ENCODE measurements at regions not wholly inside any gene's neighbourhood (a gene's known extent, or its start where the extent isn't known, plus 50 kb on each side); places are given as distances from the start of the nearest gene placed in this dataset.
A peak's percentile ranks its signal among the peaks of the same experiment; 100 is the strongest.

- peak; percentile 88 for DNase-seq (ENCODE audit: low read depth)
These were observed 357.3 kb upstream of the RGS6 start for GRCh38 chr14:71574976-71575375.

DNA sequence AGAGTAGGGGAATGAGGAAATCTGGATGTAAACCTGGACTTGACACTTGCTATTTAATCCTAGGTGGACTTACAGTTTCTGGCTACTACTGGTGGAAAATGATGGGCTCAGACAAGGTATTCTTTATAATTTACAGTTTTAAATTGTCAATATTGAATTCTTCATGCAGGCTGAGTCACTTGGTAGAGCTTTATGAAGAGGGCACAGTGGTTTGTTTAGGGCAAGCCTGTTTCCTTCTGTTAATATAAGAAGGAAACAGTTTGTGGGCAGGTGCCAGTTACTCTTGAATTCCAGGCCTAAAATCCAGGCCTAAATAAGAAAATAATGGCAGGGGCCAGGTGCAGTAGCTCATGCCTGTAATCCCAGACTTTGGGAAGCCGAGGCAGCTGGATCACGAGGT lies 355.8 kb upstream of the RGS6 start:
- no peak for DNase-seq (ENCODE audit: low read depth)

GRCh38 chr14:71579331-71579730 lies 352.9 kb upstream of the RGS6 start:
- DNase-seq (ENCODE audit: low read depth) = peak; percentile 55

DNA sequence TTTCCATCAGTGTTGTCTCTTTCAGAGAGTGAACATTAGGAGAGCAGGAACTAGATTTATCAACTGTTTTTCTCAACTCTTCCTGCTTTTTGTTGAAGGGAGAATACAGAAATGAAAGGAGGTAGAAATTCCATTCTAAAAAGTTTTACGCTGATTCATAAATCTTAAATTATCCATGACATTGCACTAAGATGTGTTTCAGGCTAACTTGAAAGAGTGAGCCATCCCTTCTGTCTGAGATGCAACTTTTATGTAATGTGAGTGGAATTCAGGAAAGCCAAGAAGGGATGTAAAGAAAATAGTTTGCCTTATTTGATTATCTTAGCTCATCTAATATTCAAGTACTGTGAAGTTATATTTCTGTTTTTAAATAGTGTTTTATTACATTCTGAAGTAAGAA lies 349.5 kb upstream of the RGS6 start:
- peak; percentile 75 for DNase-seq (ENCODE audit: low read depth)

GRCh38 chr14:71583194-71583593 lies 349.0 kb upstream of the RGS6 start:
- peak; percentile 34 for DNase-seq (ENCODE audit: low read depth)

- DNase-seq (ENCODE audit: low read depth) = no peak
These were observed 348.5 kb upstream of the RGS6 start for GRCh38 chr14:71583705-71584104.

GRCh38 chr14:71585361-71585760 lies 346.9 kb upstream of the RGS6 start:
- DNase-seq (ENCODE audit: low read depth) = no peak

GRCh38 chr14:71586131-71586897 lies 345.9 kb upstream of the RGS6 start:
- DNase-seq (ENCODE audit: low read depth) = peak; percentile 84

DNA sequence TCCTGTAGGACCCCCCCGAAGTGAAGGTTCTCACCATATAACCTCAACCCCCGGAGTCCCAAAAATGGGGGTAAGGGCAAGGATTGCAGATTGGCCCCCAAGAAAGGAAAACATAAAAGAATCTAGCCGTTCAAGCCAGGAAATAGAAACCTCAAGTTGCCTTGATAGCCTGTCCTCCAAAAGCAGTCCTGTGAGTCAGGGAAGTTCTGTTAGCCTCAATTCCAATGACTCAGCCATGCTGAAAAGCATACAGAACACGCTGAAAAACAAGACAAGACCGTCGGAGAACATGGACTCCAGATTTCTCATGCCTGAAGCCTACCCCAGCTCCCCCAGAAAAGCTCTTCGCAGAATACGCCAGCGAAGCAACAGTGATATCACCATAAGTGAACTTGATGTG lies 344.2 kb upstream of the RGS6 start:
- DNase-seq (ENCODE audit: low read depth) = peak; percentile 95

DNA sequence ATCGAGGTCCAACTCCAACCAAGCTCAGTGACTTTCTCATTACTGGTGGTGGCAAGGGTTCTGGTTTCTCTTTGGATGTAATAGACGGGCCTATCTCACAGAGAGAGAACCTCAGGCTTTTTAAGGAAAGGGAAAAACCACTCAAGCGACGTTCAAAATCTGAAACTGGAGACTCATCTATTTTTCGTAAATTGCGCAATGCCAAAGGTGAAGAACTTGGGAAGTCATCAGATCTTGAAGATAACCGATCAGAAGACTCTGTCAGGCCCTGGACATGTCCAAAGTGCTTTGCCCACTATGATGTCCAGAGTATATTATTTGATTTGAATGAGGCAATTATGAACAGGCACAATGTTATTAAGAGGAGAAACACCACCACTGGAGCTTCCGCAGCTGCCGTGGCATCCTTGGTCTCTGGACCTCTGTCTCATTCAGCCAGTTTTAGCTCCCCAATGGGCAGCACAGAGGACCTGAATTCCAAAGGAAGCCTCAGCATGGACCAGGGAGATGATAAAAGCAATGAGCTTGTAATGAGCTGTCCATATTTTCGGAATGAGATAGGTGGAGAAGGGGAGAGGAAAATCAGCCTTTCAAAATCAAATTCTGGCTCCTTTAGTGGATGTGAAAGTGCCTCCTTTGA lies 343.5 kb upstream of the RGS6 start:
- no peak for DNase-seq (ENCODE audit: low read depth)

GRCh38 chr14:71589609-71590008 lies 342.6 kb upstream of the RGS6 start:
- no peak for DNase-seq (ENCODE audit: low read depth)

DNA sequence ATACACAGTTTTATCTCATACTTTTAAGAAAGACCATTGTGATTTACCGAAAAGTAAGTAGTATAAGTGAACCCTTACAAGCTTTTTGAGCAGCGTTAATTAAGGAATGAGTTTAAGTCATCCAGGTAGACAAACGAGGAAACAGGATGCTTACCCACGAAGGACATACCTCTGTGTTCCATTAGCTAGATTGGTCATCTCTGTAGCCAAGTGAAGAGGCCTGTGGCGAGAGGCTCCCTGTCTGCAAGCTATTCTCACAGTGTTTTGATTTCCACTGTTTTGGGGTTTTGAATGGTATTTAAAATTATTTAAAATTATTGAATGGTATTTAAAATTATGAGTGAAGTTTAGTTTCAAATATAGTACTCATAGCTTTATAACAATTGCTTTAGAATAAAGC lies 342.1 kb upstream of the RGS6 start:
- no peak for DNase-seq (ENCODE audit: low read depth)

- peak; percentile 67 for DNase-seq (ENCODE audit: low read depth)
These were observed 341.0 kb upstream of the RGS6 start for GRCh38 chr14:71591231-71591630.

- DNase-seq (ENCODE audit: low read depth) = peak; percentile 90
These were observed 340.3 kb upstream of the RGS6 start for GRCh38 chr14:71591929-71592328.

- peak; percentile 30 for DNase-seq (ENCODE audit: low read depth)
These were observed 339.9 kb upstream of the RGS6 start for GRCh38 chr14:71592361-71592760.

DNA sequence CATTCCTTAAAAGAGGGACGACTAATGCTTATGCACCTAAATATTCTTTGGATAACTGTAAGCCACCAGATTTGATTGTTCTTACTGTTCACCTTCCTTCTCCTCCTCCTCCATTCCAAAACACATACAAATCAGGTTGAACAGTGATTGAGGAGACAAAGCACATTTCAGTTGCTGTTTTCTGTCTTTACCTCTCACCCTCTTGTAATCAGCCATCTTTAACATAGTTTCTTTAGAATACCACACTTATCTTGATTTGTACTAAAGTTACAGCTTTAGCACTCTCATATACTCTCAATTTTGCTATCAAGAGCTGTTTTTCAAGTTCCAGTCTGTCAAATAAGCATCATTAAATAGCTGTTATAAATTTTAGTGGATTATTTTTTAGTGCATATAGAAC lies 338.3 kb upstream of the RGS6 start:
- no peak for DNase-seq (ENCODE audit: low read depth)

DNA sequence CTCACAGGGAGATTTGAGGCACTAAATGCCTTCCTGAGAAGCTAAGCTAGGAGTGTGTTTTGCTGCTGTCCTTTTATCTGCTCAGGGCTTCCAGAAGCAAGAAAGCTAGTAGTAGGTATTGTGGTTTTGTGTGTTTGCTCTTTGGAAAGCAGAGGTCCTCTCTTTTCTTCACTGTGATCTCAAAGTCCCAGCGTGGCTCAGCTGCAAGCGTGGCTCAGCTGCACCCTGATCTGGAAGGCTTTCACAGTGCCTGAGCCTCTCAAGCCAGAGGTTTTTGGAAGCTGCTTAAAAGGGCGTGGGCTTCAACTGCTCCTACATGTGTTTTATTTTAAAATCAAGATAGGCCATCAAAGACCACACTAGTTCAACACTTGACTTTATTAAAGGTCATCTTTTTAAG lies 337.4 kb upstream of the RGS6 start:
- peak; percentile 29 for DNase-seq (ENCODE audit: low read depth)

- DNase-seq (ENCODE audit: low read depth) = no peak
These were observed 336.8 kb upstream of the RGS6 start for GRCh38 chr14:71595441-71595840.

- no peak for DNase-seq (ENCODE audit: low read depth)
These were observed 334.8 kb upstream of the RGS6 start for GRCh38 chr14:71597287-71597920.

- no peak for DNase-seq (ENCODE audit: low read depth)
These were observed 334.1 kb upstream of the RGS6 start for GRCh38 chr14:71597955-71598660.

GRCh38 chr14:71600309-71600708 lies 331.9 kb upstream of the RGS6 start:
- DNase-seq (ENCODE audit: low read depth) = no peak

- DNase-seq (ENCODE audit: low read depth) = no peak
These were observed 329.7 kb upstream of the RGS6 start for GRCh38 chr14:71602524-71602923.

DNA sequence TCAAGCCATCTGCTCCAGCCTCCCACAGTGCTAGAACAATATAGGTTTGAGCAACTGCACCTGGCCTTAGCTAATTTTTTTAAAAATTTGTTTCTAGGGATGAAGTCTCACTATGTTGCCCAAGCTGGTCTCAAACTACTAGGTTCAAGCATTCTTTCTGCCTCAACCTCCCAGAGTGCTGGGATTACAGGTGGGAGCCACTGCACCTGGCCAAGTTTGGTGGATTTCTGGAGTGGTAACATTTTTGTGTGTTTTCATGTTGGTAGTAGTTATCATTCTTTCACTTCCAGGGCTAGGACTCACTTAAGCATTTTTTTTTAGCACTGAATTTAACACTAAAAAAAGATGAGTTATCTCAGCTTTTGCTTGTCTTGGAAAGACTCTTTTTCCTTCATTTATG lies 328.0 kb upstream of the RGS6 start:
- DNase-seq (ENCODE audit: low read depth) = no peak
